ENCODE measurements at regions not wholly inside any gene's neighbourhood (a gene's known extent, or its start where the extent isn't known, plus 50 kb on each side); places are given as distances from the start of the nearest gene placed in this dataset.

GRCh38 chr1:234990874-234991801 lies 137.5 kb downstream of the TOMM20 start:
- ChIA-PET POLR2A (ENCODE audit: low non-redundant PET) (no interaction called here), CTCF (no interaction called here)
- BruUV-seq (replicated peaks) = no TSS peak
- H3K4me1 ChIP-seq (ENCODE audit: insufficient read depth, low read length, poor library complexity, severe bottlenecking) = no peaks in the 10 kb centered on the region
- no peaks in the 10 kb centered on the region for H3K36me3 ChIP-seq (ENCODE audit: insufficient read depth, low read length, poor library complexity, severe bottlenecking)
- H3K27ac ChIP-seq (ENCODE audit: low read depth, low read length, poor library complexity, severe bottlenecking) = no peak overlapping the region
- no peaks in the 10 kb centered on the region for H3K9me3 ChIP-seq (ENCODE audit: low read depth, low read length, poor library complexity, severe bottlenecking)
- TF ChIP-seq EZH2 (IDR thresholded peaks at IDR 0.05; ENCODE audit: borderline replicate concordance, low read depth, low read length, poor library complexity, severe bottlenecking) = no peak
- TF ChIP-seq, protein P1, sequence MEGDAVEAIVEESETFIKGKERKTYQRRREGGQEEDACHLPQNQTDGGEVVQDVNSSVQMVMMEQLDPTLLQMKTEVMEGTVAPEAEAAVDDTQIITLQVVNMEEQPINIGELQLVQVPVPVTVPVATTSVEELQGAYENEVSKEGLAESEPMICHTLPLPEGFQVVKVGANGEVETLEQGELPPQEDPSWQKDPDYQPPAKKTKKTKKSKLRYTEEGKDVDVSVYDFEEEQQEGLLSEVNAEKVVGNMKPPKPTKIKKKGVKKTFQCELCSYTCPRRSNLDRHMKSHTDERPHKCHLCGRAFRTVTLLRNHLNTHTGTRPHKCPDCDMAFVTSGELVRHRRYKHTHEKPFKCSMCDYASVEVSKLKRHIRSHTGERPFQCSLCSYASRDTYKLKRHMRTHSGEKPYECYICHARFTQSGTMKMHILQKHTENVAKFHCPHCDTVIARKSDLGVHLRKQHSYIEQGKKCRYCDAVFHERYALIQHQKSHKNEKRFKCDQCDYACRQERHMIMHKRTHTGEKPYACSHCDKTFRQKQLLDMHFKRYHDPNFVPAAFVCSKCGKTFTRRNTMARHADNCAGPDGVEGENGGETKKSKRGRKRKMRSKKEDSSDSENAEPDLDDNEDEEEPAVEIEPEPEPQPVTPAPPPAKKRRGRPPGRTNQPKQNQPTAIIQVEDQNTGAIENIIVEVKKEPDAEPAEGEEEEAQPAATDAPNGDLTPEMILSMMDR (conservative IDR thresholded peaks at IDR 0.05; ENCODE audit: low read depth, low read length) = no peak
- H3K27me3 ChIP-seq (replicated peaks; ENCODE audit: insufficient read depth, low read depth, low read length, poor library complexity) = no peaks in the 10 kb centered on the region
- H3K4me3 ChIP-seq (ENCODE audit: low read depth, low read length, poor library complexity, severe bottlenecking) = no peak overlapping the region
- no peak for DNase-seq (ENCODE audit: low spot score)
- intact Hi-C loops (cut with micrococcal nuclease; ENCODE audit: unreplicated experiment) = no loop called here

DNA sequence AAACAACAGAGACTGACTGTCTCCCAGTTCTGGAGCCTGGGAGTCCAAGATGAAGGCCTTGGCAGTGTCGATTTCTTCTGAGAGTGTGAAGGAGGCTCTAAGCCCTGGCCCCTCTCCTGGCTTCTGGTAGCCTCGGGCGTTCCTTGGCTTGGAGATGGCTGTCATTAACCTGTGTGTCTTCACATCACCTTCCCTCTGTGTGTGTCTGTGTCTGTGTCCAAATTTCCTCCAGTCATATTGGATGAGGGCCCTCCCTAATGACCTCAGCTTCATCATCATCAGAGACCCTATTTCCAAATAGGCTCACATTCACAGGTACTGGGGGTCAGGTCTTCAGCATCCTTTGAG lies 138.3 kb downstream of the TOMM20 start:
- Histone ChIP-seq H3K4me1 (ENCODE audit: insufficient read depth, low read length, poor library complexity, severe bottlenecking) (no peaks in the 10 kb centered on the region), H3K4me3 (ENCODE audit: low read depth, low read length, poor library complexity, severe bottlenecking) (no peak overlapping the region), H3K36me3 (ENCODE audit: insufficient read depth, low read length, poor library complexity, severe bottlenecking) (no peaks in the 10 kb centered on the region), H3K27me3 (replicated peaks; ENCODE audit: insufficient read depth, low read depth, low read length, poor library complexity) (no peaks in the 10 kb centered on the region), H3K9me3 (ENCODE audit: low read depth, low read length, poor library complexity, severe bottlenecking) (no peaks in the 10 kb centered on the region), H3K27ac (ENCODE audit: low read depth, low read length, poor library complexity, severe bottlenecking) (no peak overlapping the region)
- BruUV-seq (replicated peaks) = no TSS peak
- TF ChIP-seq, protein P1 (conservative IDR thresholded peaks at IDR 0.05; ENCODE audit: low read depth, low read length) = no peak
- no peak for TF ChIP-seq EZH2 (IDR thresholded peaks at IDR 0.05; ENCODE audit: borderline replicate concordance, low read depth, low read length, poor library complexity, severe bottlenecking)
- intact Hi-C loops (cut with micrococcal nuclease; ENCODE audit: unreplicated experiment) = no loop called here
- ChIA-PET POLR2A (ENCODE audit: low non-redundant PET) (no interaction called here), CTCF (no interaction called here)
- DNase-seq (ENCODE audit: low spot score) = no peak

- intact Hi-C loops (cut with micrococcal nuclease; ENCODE audit: unreplicated experiment) = no loop called here
- Histone ChIP-seq H3K9me3 (ENCODE audit: low read depth, low read length, poor library complexity, severe bottlenecking) (no peaks in the 10 kb centered on the region), H3K27me3 (replicated peaks; ENCODE audit: insufficient read depth, low read depth, low read length, poor library complexity) (no peaks in the 10 kb centered on the region), H3K4me3 (ENCODE audit: low read depth, low read length, poor library complexity, severe bottlenecking) (no peak overlapping the region), H3K4me1 (ENCODE audit: insufficient read depth, low read length, poor library complexity, severe bottlenecking) (no peaks in the 10 kb centered on the region), H3K36me3 (ENCODE audit: insufficient read depth, low read length, poor library complexity, severe bottlenecking) (no peaks in the 10 kb centered on the region), H3K27ac (ENCODE audit: low read depth, low read length, poor library complexity, severe bottlenecking) (no peak overlapping the region)
- ChIA-PET CTCF (no interaction called here), POLR2A (ENCODE audit: low non-redundant PET) (no interaction called here)
- no TSS peak for BruUV-seq (replicated peaks)
- no peak for DNase-seq (ENCODE audit: low spot score)
- TF ChIP-seq EZH2 (IDR thresholded peaks at IDR 0.05; ENCODE audit: borderline replicate concordance, low read depth, low read length, poor library complexity, severe bottlenecking) = no peak
- TF ChIP-seq, protein P1 (conservative IDR thresholded peaks at IDR 0.05; ENCODE audit: low read depth, low read length) = no peak
Measured at GRCh38 chr1:234989479-234990327, 138.9 kb downstream of the TOMM20 start.
